HG03432 (cell line): ENCODE measurements at regions not wholly inside any gene's neighbourhood (a gene's known extent, or its start where the extent isn't known, plus 50 kb on each side); places are given as distances from the start of the nearest gene placed in this dataset.
A peak's percentile ranks its signal among the peaks of the same experiment; 100 is the strongest.

Source experiments
- ATAC-seq: cut with Tn5 transposase; IDR thresholded peaks from one replicate; pipeline ENCODE4 v1.9.1; 2021; ENCODE audit warnings: mild to moderate bottlenecking, moderate library complexity; ENCODE audit not compliant: unreplicated experiment

- ATAC-seq, result no peak
These were observed 53.5 kb upstream of the TBC1D9 start for GRCh38 chr4:140809676-140810075.

DNA sequence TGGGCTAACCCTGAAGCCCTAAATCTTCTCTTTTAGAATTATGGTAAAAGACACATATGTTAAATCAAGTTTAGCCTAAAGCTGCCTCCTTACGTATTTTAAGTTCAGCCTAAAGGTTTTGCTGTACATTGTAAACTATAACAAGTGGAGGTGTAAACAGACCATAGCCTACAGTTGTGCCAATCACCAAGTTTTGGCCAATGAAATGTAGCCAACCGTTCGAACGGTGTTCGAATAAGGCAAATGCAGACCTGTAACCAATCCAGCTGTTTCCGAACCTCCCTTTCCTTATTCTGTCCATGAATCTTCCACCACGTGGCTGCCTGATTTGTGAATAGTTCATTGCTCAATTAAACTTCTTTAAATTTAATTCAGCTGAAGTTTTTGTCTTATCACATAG, 52.1 kb upstream of the TBC1D9 start:
- peak; percentile 2 for ATAC-seq

- peak; percentile 82 for ATAC-seq
These were observed 51.5 kb upstream of the TBC1D9 start for GRCh38 chr4:140807491-140808252.

DNA sequence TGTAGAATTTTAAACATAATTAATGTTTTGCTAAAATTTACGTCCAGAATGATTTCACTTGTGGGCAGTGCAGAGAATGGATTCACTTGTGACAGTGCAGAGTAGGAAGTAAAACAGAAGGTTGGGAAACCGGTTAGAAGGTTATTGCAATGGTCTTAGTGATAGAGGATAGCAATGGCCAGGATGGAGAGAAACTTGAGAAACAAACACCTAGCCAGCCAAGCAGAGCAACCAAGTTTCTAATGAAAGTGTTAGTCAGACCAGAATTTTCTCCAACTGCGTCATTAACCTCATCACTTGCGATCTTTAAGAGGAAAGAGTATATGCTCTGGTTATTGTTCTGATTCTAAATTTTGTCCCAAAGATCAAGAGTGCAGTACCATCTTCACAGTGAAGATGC, 50.0 kb upstream of the TBC1D9 start:
- ATAC-seq, result peak; percentile 87
